ENCODE measurements at regions not wholly inside any gene's neighbourhood (a gene's known extent, or its start where the extent isn't known, plus 50 kb on each side); places are given as distances from the start of the nearest gene placed in this dataset.

DNA sequence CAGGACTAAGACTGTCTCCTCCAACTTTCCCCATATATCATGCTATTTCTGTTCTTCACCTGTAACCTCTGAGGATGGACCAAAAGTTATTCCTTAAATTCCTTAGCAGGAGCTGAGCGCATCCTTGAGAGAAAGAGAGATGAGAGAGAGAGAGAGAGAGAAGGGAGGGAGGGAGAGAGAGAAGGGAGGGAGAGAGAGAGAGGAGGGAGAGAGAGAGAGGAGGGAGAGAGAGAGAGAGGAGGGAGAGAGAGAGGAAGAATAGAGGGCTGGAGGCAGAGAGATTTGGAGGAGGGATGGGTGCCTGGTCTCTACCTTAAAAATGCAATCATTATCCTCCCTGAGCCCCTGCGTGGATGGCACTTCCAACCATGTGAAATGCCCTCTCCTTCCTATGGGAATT, 73.6 kb downstream of the BMP2 start:
- H3K27me3 ChIP-seq (ENCODE audit: insufficient read depth, low read length, poor library complexity, severe bottlenecking): no peaks in the 10 kb centered on the region
- H3K4me1 ChIP-seq (ENCODE audit: insufficient read depth, low read length, poor library complexity, severe bottlenecking): no peaks in the 10 kb centered on the region
- TF ChIP-seq, protein P1, sequence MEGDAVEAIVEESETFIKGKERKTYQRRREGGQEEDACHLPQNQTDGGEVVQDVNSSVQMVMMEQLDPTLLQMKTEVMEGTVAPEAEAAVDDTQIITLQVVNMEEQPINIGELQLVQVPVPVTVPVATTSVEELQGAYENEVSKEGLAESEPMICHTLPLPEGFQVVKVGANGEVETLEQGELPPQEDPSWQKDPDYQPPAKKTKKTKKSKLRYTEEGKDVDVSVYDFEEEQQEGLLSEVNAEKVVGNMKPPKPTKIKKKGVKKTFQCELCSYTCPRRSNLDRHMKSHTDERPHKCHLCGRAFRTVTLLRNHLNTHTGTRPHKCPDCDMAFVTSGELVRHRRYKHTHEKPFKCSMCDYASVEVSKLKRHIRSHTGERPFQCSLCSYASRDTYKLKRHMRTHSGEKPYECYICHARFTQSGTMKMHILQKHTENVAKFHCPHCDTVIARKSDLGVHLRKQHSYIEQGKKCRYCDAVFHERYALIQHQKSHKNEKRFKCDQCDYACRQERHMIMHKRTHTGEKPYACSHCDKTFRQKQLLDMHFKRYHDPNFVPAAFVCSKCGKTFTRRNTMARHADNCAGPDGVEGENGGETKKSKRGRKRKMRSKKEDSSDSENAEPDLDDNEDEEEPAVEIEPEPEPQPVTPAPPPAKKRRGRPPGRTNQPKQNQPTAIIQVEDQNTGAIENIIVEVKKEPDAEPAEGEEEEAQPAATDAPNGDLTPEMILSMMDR (conservative IDR thresholded peaks at IDR 0.05; ENCODE audit: low read length): no peak
- TF ChIP-seq EZH2phosphoT487 (IDR thresholded peaks at IDR 0.05; ENCODE audit: borderline replicate concordance): no peak
- H3K9me2 ChIP-seq (replicated peaks; ENCODE audit: low read depth, low read length): no peaks in the 10 kb centered on the region
- no peaks in the 10 kb centered on the region for H3K9me3 ChIP-seq (ENCODE audit: insufficient read depth, low read depth, low read length)
- no peaks in the 10 kb centered on the region for H3F3A ChIP-seq (ENCODE audit: low read depth)
- no peaks in the 10 kb centered on the region for H4K20me1 ChIP-seq (ENCODE audit: insufficient read depth, low read length, poor library complexity, severe bottlenecking)
- H2AFZ ChIP-seq (ENCODE audit: low read length): no peak overlapping the region
- no peak overlapping the region for H3K4me2 ChIP-seq (ENCODE audit: low read depth, low read length, poor library complexity, severe bottlenecking)
- no peaks in the 10 kb centered on the region for H3K79me2 ChIP-seq (ENCODE audit: insufficient read depth, low read length)
- H3K36me3 ChIP-seq (ENCODE audit: insufficient read depth, low read length): no peaks in the 10 kb centered on the region
- no peak overlapping the region for H3K9ac ChIP-seq (ENCODE audit: low read depth, low read length, poor library complexity, severe bottlenecking)
- H3K4me3 ChIP-seq (ENCODE audit: low read length, poor library complexity, severe bottlenecking): no peak overlapping the region

DNA sequence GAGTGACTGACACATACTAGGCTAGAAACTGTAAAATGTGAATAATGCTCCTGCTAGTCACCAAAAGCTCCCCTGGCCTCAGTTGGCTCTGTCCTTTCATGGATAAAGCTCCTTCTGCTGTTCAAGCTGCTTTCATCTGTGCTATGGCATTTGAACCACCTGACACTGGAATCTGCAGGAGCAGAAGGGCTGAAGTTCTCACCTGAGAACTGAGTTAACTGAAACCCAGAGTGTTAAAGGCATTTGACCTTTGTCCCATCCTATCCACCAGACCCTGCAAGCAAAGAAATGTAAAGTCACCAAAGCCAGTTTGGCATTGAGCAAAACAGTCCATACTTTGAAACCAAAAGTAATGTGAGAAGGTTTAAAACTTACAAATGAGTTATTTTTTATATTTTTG, 77.7 kb downstream of the BMP2 start:
- TF ChIP-seq, protein P1 (conservative IDR thresholded peaks at IDR 0.05; ENCODE audit: low read length): no peak
- TF ChIP-seq EZH2phosphoT487 (IDR thresholded peaks at IDR 0.05; ENCODE audit: borderline replicate concordance): no peak

DNA sequence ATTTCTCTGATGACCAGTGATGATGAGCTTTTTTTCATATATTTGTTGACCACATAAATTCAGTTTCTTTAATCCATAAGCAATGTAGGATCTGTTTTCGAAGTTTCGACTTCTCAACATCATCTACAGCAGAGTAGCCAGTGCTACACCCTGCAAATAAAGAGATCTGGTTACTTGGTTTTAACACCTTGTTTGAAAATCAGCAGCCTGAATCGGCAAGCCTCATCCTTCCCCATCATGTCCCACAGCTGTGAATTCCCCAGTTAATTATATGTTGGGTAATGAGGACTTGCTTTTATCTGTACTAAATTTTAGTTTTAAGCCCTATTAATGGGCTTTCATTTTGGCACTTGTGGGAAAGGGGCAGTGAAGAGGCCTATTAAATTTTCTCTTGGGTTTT, 80.6 kb downstream of the BMP2 start:
- Histone ChIP-seq H3K9ac (ENCODE audit: low read depth, low read length, poor library complexity, severe bottlenecking) (no peak overlapping the region), H4K20me1 (ENCODE audit: insufficient read depth, low read length, poor library complexity, severe bottlenecking) (no peaks in the 10 kb centered on the region), H3K4me2 (ENCODE audit: low read depth, low read length, poor library complexity, severe bottlenecking) (no peak overlapping the region)

More for the DNA sequence above, 77.7 kb downstream of the BMP2 start:
- no peaks in the 10 kb centered on the region for H3K9me2 ChIP-seq (replicated peaks; ENCODE audit: low read depth, low read length)
- no peaks in the 10 kb centered on the region for H3K79me2 ChIP-seq (ENCODE audit: insufficient read depth, low read length)
- no peak overlapping the region for H3K4me3 ChIP-seq (ENCODE audit: low read length, poor library complexity, severe bottlenecking)
- H3K4me2 ChIP-seq (ENCODE audit: low read depth, low read length, poor library complexity, severe bottlenecking): no peak overlapping the region
- H3K9me3 ChIP-seq (ENCODE audit: insufficient read depth, low read depth, low read length): no peaks in the 10 kb centered on the region
- H3K36me3 ChIP-seq (ENCODE audit: insufficient read depth, low read length): no peaks in the 10 kb centered on the region
- no peak overlapping the region for H3K9ac ChIP-seq (ENCODE audit: low read depth, low read length, poor library complexity, severe bottlenecking)
- no peaks in the 10 kb centered on the region for H3K27me3 ChIP-seq (ENCODE audit: insufficient read depth, low read length, poor library complexity, severe bottlenecking)
- no peaks in the 10 kb centered on the region for H4K20me1 ChIP-seq (ENCODE audit: insufficient read depth, low read length, poor library complexity, severe bottlenecking)
- H3F3A ChIP-seq (ENCODE audit: low read depth): no peaks in the 10 kb centered on the region
- no peaks in the 10 kb centered on the region for H3K4me1 ChIP-seq (ENCODE audit: insufficient read depth, low read length, poor library complexity, severe bottlenecking)
- H2AFZ ChIP-seq (ENCODE audit: low read length): no peak overlapping the region

More for the DNA sequence above, 80.6 kb downstream of the BMP2 start:
- H3K36me3 ChIP-seq (ENCODE audit: insufficient read depth, low read length): no peaks in the 10 kb centered on the region
- H3K9me3 ChIP-seq (ENCODE audit: insufficient read depth, low read depth, low read length): no peaks in the 10 kb centered on the region
- no peak overlapping the region for H2AFZ ChIP-seq (ENCODE audit: low read length)
- H3F3A ChIP-seq (ENCODE audit: low read depth): no peaks in the 10 kb centered on the region
- no peaks in the 10 kb centered on the region for H3K79me2 ChIP-seq (ENCODE audit: insufficient read depth, low read length)
- H3K9me2 ChIP-seq (replicated peaks; ENCODE audit: low read depth, low read length): no peaks in the 10 kb centered on the region
- H3K4me3 ChIP-seq (ENCODE audit: low read length, poor library complexity, severe bottlenecking): no peak overlapping the region
- no peaks in the 10 kb centered on the region for H3K4me1 ChIP-seq (ENCODE audit: insufficient read depth, low read length, poor library complexity, severe bottlenecking)
- no peaks in the 10 kb centered on the region for H3K27me3 ChIP-seq (ENCODE audit: insufficient read depth, low read length, poor library complexity, severe bottlenecking)
- TF ChIP-seq, protein P1 (conservative IDR thresholded peaks at IDR 0.05; ENCODE audit: low read length): no peak
- TF ChIP-seq EZH2phosphoT487 (IDR thresholded peaks at IDR 0.05; ENCODE audit: borderline replicate concordance): no peak
